ENCODE measurements at regions not wholly inside any gene's neighbourhood (a gene's known extent, or its start where the extent isn't known, plus 50 kb on each side); places are given as distances from the start of the nearest gene placed in this dataset.

- H3K9me2 ChIP-seq (replicated peaks; ENCODE audit: low read length), result no peaks in the 10 kb centered on the region
- ChIA-PET POLR2A (ENCODE audit: unreplicated experiment) (no interaction called here), CTCF (no interaction called here)
- H3F3A ChIP-seq (ENCODE audit: low read length, unreplicated experiment), result no peaks in the 10 kb centered on the region
- TF ChIP-seq CTCF (conservative IDR thresholded peaks at IDR 0.05; ENCODE audit: low read depth, low read length), result no peak
- TF ChIP-seq EZH2 (IDR thresholded peaks at IDR 0.05; ENCODE audit: low read length, unreplicated experiment), result no peak
- TF ChIP-seq EZH2phosphoT487 (IDR thresholded peaks at IDR 0.05; ENCODE audit: borderline replicate concordance, low read length), result no peak
- intact Hi-C loops (cut with micrococcal nuclease), result no loop called here
- no peak overlapping the region for H3K4me2 ChIP-seq (ENCODE audit: low read length)
- H4K20me1 ChIP-seq (ENCODE audit: low read length), result no peaks in the 10 kb centered on the region
- no peak overlapping the region for H3K9ac ChIP-seq (ENCODE audit: low read length)
- BruUV-seq (replicated peaks), result no TSS peak
- ATAC-seq (no peak), DNase-seq (no peak)
- no peak overlapping the region for H3K4me3 ChIP-seq (ENCODE audit: low read length)
- H3K27me3 ChIP-seq (ENCODE audit: low read length), result peaks cover 9% of the 10 kb centered on the region; the same call in 1 of the 2 replicates
- H3K79me2 ChIP-seq (ENCODE audit: low read length), result no peaks in the 10 kb centered on the region
- no peaks in the 10 kb centered on the region for H3K4me1 ChIP-seq (ENCODE audit: insufficient read depth, low read length)
- H3K9me3 ChIP-seq (ENCODE audit: low read length), result 0 out of 2 replicates have a peak, but pooled peaks cover 6% of the 10 kb centered on the region
- no peak overlapping the region for H2AFZ ChIP-seq (ENCODE audit: low read length)
- H3K36me3 ChIP-seq (ENCODE audit: low read depth, low read length), result no peaks in the 10 kb centered on the region
- H3K27ac ChIP-seq (ENCODE audit: low read length), result no peak overlapping the region
These were observed 479.4 kb upstream of the SLC35B3 start for GRCh38 chr6:8914700-8915099.

- ChIA-PET CTCF (no interaction called here), POLR2A (ENCODE audit: unreplicated experiment) (no interaction called here)
- Histone ChIP-seq H3K4me2 (ENCODE audit: low read length) (no peak overlapping the region), H2AFZ (ENCODE audit: low read length) (no peak overlapping the region), H3K9me3 (ENCODE audit: low read length) (0 out of 2 replicates have a peak, but pooled peaks cover 6% of the 10 kb centered on the region), H3K27ac (ENCODE audit: low read length) (no peak overlapping the region), H3K79me2 (ENCODE audit: low read length) (no peaks in the 10 kb centered on the region), H4K20me1 (ENCODE audit: low read length) (no peaks in the 10 kb centered on the region), H3K36me3 (ENCODE audit: low read depth, low read length) (no peaks in the 10 kb centered on the region), H3K9me2 (replicated peaks; ENCODE audit: low read length) (no peaks in the 10 kb centered on the region), H3K27me3 (ENCODE audit: low read length) (peaks cover 4% of the 10 kb centered on the region; the same call in 1 of the 2 replicates), H3K4me1 (ENCODE audit: insufficient read depth, low read length) (no peaks in the 10 kb centered on the region), H3K9ac (ENCODE audit: low read length) (no peak overlapping the region), H3K4me3 (ENCODE audit: low read length) (no peak overlapping the region), H3F3A (ENCODE audit: low read length, unreplicated experiment) (no peaks in the 10 kb centered on the region)
- DNase-seq (no peak), ATAC-seq (no peak)
- no TSS peak for BruUV-seq (replicated peaks)
- intact Hi-C loops (cut with micrococcal nuclease), result no loop called here
- TF ChIP-seq EZH2phosphoT487 (IDR thresholded peaks at IDR 0.05; ENCODE audit: borderline replicate concordance, low read length), result no peak
- no peak for TF ChIP-seq CTCF (conservative IDR thresholded peaks at IDR 0.05; ENCODE audit: low read depth, low read length)
- no peak for TF ChIP-seq EZH2 (IDR thresholded peaks at IDR 0.05; ENCODE audit: low read length, unreplicated experiment)
These were observed 473.3 kb upstream of the SLC35B3 start for GRCh38 chr6:8908638-8909037.

GRCh38 chr6:8906699-8907098 lies 471.4 kb upstream of the SLC35B3 start:
- ATAC-seq (no peak), DNase-seq (no peak)
- POLR2A ChIA-PET (ENCODE audit: unreplicated experiment), result no interaction called here
- H3F3A ChIP-seq (ENCODE audit: low read length, unreplicated experiment), result no peaks in the 10 kb centered on the region
- no TSS peak for BruUV-seq (replicated peaks)
- no peaks in the 10 kb centered on the region for H3K9me2 ChIP-seq (replicated peaks; ENCODE audit: low read length)
- no peak overlapping the region for H3K9ac ChIP-seq (ENCODE audit: low read length)
- no peaks in the 10 kb centered on the region for H3K79me2 ChIP-seq (ENCODE audit: low read length)
- peaks cover 5% of the 10 kb centered on the region; the same call in 1 of the 2 replicates for H3K27me3 ChIP-seq (ENCODE audit: low read length)
- H4K20me1 ChIP-seq (ENCODE audit: low read length), result no peaks in the 10 kb centered on the region
- H3K36me3 ChIP-seq (ENCODE audit: low read depth, low read length), result no peaks in the 10 kb centered on the region
- H3K4me1 ChIP-seq (ENCODE audit: insufficient read depth, low read length), result no peaks in the 10 kb centered on the region
- H3K27ac ChIP-seq (ENCODE audit: low read length), result no peak overlapping the region
- H3K9me3 ChIP-seq (ENCODE audit: low read length), result no peaks in the 10 kb centered on the region
- H3K4me2 ChIP-seq (ENCODE audit: low read length), result no peak overlapping the region
- no peak overlapping the region for H3K4me3 ChIP-seq (ENCODE audit: low read length)
- no peak overlapping the region for H2AFZ ChIP-seq (ENCODE audit: low read length)
- intact Hi-C loops (cut with micrococcal nuclease), result no loop called here
- no peak for TF ChIP-seq EZH2 (IDR thresholded peaks at IDR 0.05; ENCODE audit: low read length, unreplicated experiment)
- no peak for TF ChIP-seq EZH2phosphoT487 (IDR thresholded peaks at IDR 0.05; ENCODE audit: borderline replicate concordance, low read length)
- no peak for TF ChIP-seq CTCF (conservative IDR thresholded peaks at IDR 0.05; ENCODE audit: low read depth, low read length)
- CTCF ChIA-PET, result no interaction called here

Measured in PC-3 (cell line).